Ishikawa (cell line): ENCODE measurements at regions not wholly inside any gene's neighbourhood (a gene's known extent, or its start where the extent isn't known, plus 50 kb on each side); places are given as distances from the start of the nearest gene placed in this dataset.

ENCODE experiments used
- CEBPB ChIP-seq: IDR thresholded peaks from 2 replicates; pipeline ENCODE4 v1.6.1; 2012
- CREB1 ChIP-seq: IDR thresholded peaks from 2 replicates; pipeline ENCODE4 v1.6.1; 2012; ENCODE audit warnings: low read depth
- EP300 ChIP-seq: IDR thresholded peaks from 2 replicates; pipeline ENCODE4 v1.6.1; 2012; ENCODE audit warnings: borderline replicate concordance
- FOXM1 ChIP-seq: IDR thresholded peaks from 2 replicates; pipeline ENCODE4 v1.6.1; 2012; ENCODE audit warnings: low read depth, borderline replicate concordance
- MAX ChIP-seq: IDR thresholded peaks from 2 replicates; pipeline ENCODE4 v1.6.1; 2012
- NFIC ChIP-seq: IDR thresholded peaks from 2 replicates; pipeline ENCODE4 v1.6.1; 2012
- RAD21 ChIP-seq: IDR thresholded peaks from 2 replicates; pipeline ENCODE4 v1.6.1; 2012; ENCODE audit warnings: low read depth
- REST ChIP-seq: IDR thresholded peaks from 2 replicates; pipeline ENCODE4 v1.6.1; 2012; ENCODE audit warnings: low read depth, mild to moderate bottlenecking
- TAF1 ChIP-seq: IDR thresholded peaks from 2 replicates; pipeline ENCODE4 v1.6.1; 2012; ENCODE audit warnings: low read depth, mild to moderate bottlenecking
- TEAD4 ChIP-seq: IDR thresholded peaks from 2 replicates; pipeline ENCODE4 v1.6.1; 2012
- YY1 ChIP-seq: IDR thresholded peaks from 2 replicates; pipeline ENCODE4 v1.6.1; 2012; ENCODE audit warnings: low read depth
- ZBTB7A ChIP-seq: IDR thresholded peaks from 2 replicates; pipeline ENCODE4 v1.6.1; 2012; ENCODE audit warnings: low read depth

- no peak for TF ChIP-seq TAF1
- no peak for TF ChIP-seq REST
- TF ChIP-seq NFIC: no peak
- no peak for TF ChIP-seq YY1
- TF ChIP-seq RAD21: no peak
- no peak for TF ChIP-seq CEBPB
- TF ChIP-seq EP300: no peak
- TF ChIP-seq MAX: no peak
- no peak for TF ChIP-seq TEAD4
- TF ChIP-seq CREB1: no peak
- no peak for TF ChIP-seq FOXM1
- TF ChIP-seq ZBTB7A: no peak
These were observed 206.0 kb downstream of the NCK2 start for GRCh38 chr2:105950521-105951383.
